ENCODE measurements at regions not wholly inside any gene's neighbourhood (a gene's known extent, or its start where the extent isn't known, plus 50 kb on each side); places are given as distances from the start of the nearest gene placed in this dataset.

DNA sequence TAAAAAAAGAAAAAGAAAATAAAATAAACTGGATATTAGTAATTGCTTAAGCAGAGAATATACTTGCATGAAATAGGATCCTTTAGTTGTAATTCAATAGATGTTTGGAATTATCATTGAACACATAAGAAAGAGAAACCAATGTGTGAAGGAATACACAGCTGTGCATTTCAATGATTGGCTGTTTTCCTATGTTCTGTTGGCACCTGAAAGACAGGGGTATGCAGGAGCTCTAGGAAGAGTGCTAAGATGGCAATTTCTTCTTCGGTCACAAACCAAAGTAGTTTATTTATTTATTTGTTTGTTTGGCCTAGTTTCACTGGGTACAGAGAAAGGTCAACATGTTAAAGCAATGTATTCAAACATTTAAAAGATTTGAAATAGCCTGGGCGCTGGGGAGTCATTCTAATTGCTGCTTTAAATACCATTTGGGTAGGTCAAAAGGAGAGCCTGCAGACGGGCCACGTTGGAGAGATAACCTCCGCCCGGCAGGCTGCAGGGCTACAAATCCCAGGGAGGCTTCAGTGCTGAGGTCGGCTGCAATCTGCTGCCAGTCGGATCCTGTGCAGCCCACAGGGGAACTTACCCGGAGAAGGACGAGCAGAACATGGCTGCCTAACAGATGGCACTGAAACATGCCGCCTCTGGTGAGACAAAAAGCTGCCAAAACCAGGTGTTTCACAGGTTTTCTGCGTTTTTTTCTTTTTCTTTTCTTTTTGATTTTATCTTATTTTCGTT, 154.2 kb upstream of the TYRP1 start:
- no peak for DNase-seq (ENCODE audit: low spot score)

GRCh38 chr9:12539580-12539975, 153.6 kb upstream of the TYRP1 start:
- DNase-seq (ENCODE audit: low spot score), result no peak

GRCh38 chr9:12544700-12545099, 148.5 kb upstream of the TYRP1 start:
- DNase-seq (ENCODE audit: low spot score), result no peak

GRCh38 chr9:12554636-12555035, 138.5 kb upstream of the TYRP1 start:
- no peak for DNase-seq (ENCODE audit: low spot score)

- no peak for DNase-seq (ENCODE audit: low spot score)
Measured at GRCh38 chr9:12566404-12567090, 126.6 kb upstream of the TYRP1 start.

DNA sequence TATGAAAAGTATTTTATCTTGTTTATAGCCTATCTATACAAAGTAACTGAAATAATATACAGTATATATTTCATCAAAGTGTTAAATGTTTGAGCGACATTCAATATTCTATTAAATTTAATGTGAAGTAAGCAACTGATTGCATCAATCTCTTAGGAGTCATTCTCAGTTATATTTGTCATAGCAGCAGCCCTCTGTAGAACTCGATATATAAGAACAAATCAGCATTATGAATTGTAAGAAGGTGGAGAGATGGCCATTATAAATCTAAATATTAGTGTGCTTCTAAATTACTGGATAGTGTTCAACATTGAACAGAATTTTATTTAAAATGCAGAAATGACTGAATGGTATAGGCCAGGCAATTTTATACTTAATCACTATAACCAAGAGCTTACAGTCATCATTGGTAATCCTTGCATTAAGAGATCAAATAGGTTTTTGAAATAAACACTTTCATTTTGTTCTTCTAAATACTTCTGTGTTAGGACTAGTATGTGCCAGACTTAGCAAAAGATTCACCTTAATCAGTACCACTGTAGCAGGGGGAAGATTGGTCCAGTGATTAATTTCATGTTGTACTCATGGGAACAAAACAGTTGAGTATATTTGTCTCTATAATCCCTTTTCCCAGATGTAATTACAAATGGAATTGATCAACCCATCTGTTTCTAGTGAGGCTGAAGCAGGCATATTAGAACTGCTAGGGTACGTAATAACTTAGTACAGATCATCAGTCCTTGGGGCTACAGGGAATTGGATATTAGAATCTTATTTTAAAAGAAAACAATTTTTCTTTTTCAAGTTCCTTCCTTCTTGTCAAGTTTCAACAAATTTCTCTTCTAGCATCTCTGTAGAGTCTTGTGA, 108.3 kb upstream of the TYRP1 start:
- DNase-seq (ENCODE audit: low spot score), result no peak

DNA sequence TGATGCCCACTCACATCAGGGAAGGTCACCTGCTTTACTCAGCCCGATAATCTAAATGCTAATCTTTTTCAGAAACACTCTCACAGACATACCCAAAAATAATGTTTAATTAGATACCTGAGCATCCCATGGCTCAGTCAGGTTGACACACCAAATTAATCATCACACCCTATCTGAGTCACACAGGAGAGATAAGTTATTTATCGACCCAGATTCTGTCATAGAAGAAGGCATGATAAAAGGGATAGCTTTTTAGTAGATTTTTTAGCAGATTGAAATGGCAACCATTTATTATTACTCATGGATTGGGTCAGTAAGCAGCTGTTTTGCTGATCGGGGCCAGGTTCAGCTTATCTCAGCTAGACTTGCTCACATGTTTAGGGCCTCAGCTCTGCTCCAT, 97.8 kb upstream of the TYRP1 start:
- DNase-seq (ENCODE audit: low spot score), result no peak

DNA sequence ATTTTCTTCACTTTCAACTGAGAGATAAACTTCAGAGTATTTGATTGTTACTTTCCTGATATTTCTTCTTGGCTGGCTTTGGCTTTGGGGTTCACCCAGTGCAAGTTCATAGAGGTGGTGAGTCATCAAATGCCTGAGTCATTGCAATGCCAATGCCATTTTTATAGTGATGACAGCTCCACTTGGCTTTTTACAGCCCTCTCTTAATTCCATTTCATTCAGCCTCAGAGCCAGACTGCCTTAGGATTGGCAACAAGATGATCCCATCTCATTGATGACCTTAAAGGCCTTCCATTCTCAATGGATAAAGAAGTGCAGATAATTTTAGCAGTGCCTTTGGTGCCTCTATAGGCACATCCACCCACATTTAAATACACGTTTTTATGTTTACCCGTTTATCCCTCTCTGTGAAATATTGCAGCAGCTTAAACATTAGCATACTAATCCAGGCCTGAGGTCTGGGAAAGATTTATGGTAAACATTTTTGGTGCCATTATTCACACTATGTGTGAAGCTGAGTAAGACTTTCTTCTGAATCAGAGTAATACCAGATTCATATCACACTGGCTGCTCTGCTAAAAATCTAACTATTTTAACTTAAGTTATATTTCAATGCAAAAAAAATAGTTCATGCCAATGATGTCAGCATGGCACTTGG, 88.9 kb upstream of the TYRP1 start:
- DNase-seq (ENCODE audit: low spot score), result no peak

DNA sequence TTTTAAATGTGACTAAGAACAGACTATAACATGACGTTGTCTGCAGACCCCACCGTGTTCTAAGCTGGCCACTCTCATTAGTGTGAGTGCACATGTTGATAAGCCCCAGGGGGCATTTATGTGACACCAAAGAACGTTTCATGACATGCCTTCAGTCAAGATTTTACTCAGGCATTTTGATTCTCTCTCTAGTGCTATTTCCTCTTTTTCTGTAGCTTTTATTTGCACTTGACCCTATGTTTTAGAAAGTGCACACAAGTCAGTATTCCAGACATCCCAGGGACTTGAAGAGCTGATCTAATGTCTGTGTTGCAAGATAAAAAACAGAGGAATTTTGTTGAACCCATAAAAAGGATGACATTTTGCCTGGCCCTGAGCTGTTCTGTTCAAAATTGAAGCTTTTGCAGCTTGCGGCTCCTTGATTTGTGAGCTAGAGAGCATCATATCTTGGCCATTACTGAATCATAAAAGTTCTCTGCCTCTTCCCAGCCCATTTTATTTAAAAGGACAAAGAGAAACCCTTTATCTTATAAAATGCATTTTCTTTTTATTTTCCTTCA, 80.9 kb upstream of the TYRP1 start:
- DNase-seq (ENCODE audit: low spot score), result no peak

DNA sequence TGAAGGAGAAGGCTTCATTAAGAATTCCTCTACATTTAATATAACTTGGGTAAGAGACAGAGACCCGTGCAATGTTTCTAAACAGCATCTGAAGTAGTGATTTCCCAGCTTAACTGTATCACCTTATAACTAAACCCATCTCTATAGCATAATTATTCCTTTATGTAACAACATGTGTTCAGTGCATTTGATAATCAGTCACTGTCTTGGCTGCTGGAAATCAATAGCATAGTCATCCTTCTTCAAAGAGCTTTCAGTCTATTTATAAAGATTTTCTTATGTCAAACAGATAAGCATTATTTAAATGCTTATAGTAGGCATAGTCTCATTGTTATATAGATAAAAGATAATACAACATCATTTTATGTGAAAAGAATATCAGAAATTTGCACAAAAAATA, 80.1 kb upstream of the TYRP1 start:
- DNase-seq (ENCODE audit: low spot score), result no peak

- DNase-seq (ENCODE audit: low spot score), result no peak
Measured at GRCh38 chr9:12614488-12614887, 78.7 kb upstream of the TYRP1 start.

GRCh38 chr9:12618956-12619355, 74.2 kb upstream of the TYRP1 start:
- DNase-seq (ENCODE audit: low spot score), result no peak

DNA sequence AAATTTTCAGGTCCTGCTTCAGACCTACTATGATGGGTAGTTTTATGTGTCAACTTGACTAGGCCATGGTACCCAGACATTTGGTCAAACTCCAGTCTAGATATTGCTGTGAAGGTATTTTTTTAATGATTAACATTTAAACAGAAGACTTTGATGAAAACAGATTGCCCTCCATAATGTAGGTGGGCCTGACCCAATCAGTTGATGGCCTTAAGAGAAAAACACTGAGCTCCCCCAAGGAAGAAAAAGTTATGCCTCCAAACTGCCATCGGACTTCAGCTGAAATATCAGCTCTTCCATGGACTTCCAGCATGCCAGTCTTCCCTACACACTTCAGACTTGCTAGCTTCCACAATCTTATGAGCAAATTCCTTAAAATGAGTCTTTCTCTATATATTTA, 67.3 kb upstream of the TYRP1 start:
- DNase-seq (ENCODE audit: low spot score), result no peak

- DNase-seq (ENCODE audit: low spot score), result no peak
Measured at GRCh38 chr9:12627096-12627495, 66.1 kb upstream of the TYRP1 start.

- DNase-seq (ENCODE audit: low spot score), result no peak
Measured at GRCh38 chr9:12628546-12628945, 64.6 kb upstream of the TYRP1 start.

DNA sequence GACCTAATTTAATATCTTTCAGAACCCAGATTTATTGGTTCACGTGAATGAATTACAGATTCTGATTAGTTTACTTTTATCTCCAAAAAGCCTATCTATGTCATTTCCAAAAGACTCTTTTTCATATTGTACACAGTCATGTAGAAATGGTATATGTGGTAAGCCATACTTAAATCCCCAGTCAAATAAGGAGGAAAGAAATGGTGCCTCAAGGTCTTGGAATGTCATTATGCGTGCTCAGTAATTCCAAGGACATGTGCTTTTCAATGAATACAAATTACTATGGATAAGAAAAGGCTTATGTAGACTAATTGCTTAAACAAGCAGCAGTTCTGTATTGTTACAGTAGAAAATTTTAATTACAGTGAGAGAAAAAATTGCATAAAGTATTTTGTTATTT, 64.1 kb upstream of the TYRP1 start:
- DNase-seq (ENCODE audit: low spot score), result no peak

GRCh38 chr9:12631866-12632265, 61.3 kb upstream of the TYRP1 start:
- no peak for DNase-seq (ENCODE audit: low spot score)

DNA sequence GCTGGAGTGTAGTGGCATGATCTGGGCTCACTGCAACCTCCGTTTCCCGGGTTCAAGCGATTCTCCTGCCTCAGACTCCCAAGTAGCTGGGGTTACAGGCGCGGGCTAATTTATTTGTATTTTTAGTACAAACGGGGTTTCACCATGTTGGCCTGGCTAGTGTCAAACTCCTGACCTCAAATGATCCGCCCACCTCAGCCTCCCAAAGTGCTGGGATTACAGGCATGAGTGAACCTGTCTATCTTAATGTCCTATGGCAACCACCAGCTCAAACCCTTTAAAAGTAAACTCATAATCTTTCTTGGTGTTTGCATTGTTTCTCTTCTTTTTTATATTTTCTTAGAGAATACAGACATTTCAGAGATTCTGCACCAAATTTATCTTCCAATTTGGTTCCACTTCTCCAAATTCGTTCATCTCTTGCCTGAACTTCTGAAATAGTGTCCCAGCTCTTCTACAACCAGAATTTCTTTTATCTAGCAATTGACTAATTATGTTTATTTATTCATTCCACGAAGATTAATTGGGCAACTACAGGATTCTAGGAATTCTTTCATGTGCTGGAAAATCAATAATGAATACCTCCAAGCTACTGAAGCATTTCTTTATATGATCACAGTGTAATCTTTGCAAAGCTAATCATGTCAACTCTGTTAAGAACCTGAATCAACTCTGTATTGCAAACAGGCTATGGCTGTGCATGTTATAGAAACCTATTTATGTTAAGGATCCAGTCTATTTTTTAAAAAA, 60.0 kb upstream of the TYRP1 start:
- DNase-seq (ENCODE audit: low spot score), result no peak

GRCh38 chr9:12640016-12640587, 53.1 kb upstream of the TYRP1 start:
- peak; percentile 4 for DNase-seq (ENCODE audit: low spot score)

- DNase-seq (ENCODE audit: low spot score), result no peak
Measured at GRCh38 chr9:12640866-12641636, 52.1 kb upstream of the TYRP1 start.
